HG03066 (cell line): ENCODE measurements at regions not wholly inside any gene's neighbourhood (a gene's known extent, or its start where the extent isn't known, plus 50 kb on each side); places are given as distances from the start of the nearest gene placed in this dataset.
"Not testable (repeated sequence)": the region's sequence is repeated elsewhere in the genome, so short reads cannot be mapped to it uniquely, and the experiment has no call there.

Experiments
- ATAC-seq: cut with Tn5 transposase; IDR thresholded peaks from one replicate; pipeline ENCODE4 v1.9.1; 2021; ENCODE audit warnings: low read depth; ENCODE audit not compliant: unreplicated experiment

DNA sequence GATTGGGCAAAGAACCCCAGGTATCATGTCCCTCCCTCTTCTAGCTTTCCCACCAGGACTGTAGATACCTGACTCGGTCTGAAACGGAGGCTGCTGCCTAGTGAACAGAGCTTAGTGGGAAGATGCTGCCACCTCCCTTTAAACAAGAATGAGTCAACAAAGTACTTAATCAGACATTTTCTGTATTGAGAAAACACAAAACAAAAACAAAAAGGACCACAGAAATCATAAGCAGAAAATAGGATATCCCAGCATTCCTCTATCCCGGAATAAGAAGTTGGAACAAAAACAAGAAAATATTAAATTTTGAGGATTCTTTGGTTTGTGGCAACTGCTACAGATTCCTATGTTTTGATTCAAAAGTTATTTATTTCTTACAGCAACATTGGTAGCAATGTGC is 51.7 kb upstream of the COL8A1 start:
- ATAC-seq, result no peak

DNA sequence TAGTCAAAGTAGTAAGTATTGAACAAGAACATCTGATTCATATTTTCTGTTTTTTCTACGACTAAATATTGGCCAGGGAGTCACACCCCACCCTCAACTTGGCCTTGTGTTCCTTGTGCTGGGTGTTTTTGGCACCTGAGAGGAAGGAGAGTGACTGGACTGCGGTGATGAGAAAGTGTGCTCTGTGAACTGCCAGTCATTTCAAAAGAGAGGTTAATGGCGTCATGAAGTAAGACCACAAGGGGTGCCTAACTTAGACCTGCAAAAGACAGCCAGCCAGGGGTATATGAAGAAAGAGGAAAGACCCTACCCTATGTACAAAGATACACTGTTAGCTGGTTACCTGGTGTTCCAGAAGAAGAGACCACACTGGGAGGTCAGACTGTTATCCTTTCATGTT is 58.4 kb upstream of the COL8A1 start:
- ATAC-seq, result no peak

DNA sequence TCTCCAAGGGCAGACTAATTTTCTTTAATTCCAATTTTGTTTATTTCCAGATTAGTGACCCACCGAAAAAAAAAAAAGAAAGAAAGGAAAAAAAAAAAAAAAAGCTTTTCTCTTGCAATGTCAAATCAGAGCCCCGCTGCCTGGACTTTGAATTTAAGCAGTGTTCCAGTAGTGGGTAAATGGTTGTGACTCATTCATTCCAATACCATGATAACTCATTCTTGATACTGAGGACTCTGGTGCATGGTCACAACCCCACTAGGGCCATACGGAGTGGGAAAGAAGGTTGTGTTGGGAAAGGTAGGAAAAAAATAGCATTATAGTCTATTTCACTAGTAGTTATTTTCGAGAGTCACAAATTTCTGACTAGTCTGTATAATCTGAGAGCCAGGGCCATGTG is 59.1 kb upstream of the COL8A1 start:
- no peak for ATAC-seq

DNA sequence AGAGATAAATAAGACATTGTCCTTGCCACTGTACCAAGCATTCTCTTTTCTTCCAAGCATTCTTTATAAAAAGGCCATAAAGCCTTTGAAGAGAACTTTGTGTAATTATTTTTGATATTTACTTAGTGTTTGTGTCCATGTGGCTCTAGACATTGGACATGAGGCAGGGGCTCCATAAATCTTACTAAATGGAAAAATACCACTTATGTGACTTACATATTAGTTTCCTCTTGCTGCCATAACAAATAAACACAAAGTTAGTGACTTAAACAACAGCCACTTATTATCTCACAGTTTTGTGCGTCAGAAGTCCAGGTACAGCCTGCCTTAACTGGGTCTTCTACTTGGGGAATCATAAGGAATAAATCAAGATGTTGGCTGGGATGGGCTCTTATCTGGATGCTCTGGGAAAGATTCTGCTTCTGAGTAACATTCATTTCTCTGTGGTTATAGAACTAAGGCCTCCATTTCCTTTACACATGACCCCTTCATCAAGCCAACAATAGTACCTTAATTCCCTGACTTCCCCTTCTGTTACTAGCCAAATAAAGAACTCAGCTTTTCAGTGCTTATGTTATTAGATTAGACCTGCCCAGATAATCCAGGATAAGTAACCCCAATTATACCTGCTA is 59.9 kb upstream of the COL8A1 start:
- no peak for ATAC-seq

DNA sequence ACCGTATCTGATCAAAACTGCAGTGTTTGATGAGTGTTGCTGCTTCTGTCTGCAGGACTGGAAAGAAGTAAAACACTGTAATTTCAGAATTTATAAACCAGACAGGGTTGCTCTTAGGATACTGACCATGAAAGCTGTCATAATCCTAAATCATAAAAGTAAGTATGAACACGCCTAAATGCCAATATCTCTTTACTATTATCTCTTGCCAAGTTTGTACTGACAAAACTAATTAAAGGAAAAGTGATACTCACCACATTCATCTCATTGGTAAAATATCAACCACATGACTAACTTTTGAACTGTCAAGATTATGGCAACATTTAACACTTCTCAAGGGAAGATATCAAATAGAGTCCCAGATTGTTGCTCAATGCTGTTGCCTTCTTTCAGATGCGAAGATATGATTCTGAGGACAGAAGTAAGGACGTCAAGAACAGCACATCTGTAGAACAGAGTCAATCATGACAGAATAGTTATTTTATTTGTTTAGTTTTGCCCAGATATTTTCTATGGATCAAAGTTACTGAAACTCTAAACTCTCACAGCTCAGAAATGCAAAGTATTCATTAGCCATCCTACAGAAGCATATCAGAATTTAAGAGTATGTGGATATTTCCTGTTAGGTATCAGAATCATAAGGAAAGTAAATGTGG is 61.4 kb upstream of the COL8A1 start:
- no peak for ATAC-seq

DNA sequence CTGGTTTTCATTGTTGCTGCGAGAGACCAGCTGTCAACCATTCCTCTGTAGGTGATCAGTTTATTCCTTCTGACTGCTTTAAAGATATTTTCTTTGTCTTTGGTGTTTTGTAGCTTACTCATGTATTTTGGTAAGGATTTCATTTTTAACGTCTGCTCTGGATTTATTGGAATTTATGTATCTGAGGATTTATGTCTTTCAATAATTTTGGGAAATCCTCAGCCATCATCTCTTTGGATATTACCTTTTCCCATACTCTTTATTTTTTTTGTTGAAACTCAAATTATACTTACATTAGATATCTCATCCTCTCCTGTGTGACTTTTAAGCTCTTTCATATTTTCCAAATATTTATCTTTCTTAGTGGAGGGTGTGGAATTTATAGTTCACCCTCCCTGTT is 62.7 kb upstream of the COL8A1 start:
- no peak for ATAC-seq

DNA sequence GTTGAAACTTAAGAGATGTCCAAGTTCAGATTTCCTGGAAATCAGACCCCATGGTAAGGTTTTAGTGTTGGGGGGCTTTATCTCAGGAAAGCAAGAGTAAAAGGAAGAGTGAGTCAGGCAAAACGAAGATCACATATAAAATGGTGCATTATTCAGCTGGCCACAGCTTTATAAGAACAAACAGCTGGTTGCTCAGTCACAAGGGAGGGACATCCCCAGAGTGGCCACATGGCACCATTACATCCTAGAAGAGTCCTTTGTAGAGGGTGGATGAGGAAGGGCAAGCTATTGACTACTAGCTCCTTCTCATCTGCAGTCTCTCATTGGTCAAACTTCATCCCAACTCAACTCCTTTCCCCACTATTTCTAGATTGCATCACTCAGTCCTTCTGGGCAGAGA is 68.3 kb upstream of the COL8A1 start:
- no peak for ATAC-seq

DNA sequence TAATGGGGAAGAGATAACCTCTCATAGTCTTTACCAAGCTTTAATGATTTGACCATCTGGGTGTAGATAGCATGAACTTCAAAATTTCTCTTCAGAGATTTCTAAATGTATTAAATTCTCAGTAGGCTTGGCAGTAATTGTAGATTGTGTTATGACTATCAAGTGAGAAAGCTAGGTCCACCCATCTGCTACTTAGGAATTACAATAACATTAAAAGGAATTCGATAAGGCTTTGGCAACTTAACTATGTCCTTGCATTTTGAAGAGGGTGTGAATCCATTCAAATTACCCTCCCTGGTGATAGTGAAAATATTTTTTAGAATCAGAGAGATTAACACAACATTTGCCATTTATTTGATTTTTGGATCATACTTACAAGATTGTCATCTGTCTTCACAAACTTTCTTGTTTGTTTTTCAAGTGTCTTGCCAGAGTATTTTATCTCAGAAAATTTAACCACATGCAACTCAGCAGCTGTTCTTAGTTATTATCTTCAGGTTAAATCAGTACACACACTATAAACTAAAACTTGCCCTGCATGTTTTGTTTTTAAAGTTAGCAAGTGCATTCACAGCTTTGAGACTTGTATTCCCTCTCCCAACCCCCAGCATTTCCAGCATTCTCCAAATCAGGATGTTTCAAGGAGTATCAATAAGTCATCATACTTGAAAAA is 69.6 kb upstream of the COL8A1 start:
- ATAC-seq, result no peak

DNA sequence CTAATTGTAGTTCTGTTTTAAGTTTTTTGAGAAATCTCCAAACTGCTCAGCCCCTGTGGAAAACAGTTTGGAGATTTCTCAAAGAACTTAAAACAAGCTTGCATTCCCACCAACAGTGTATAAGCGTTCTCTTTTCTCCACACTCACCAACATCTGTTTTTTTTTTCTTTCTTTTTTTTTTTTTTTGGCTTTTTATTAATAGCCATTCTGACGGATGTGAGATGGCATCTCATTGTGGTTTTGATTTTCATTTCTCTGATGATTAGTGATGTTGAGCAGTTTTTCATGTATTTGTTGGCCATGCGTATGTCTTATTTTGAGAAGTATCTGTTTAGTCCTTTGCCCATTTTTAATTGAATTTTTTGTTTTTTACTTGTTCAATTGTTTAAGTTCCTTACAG is 73.1 kb upstream of the COL8A1 start:
- no peak for ATAC-seq

DNA sequence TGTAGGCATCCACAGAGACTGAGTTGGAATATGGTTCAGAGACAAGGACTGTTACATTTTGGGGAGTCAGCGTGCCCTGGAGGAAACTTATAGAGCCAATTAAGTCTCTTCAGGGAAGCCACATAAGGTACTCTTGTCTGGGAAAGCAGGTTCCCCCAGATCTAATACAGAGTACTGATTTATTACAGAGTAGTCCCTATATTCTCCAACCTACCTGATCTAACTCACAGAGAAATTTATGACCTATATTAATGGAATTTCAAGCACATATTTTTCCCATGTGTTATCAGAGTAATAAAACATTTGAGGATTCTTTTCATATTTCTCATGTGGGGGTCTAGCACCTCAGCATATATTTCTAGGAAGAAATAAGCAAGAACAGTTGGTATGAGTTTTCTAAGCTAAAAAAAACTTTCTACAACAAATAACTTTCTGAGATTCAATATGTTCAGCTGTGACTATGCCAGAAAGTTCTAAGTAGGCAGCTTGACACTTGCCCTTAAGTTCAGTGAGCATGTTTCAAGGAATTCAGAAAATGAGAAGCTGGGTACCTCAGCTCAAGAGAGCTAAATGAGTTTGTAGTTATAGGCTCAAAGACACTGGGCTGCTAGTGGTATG is 75.3 kb upstream of the COL8A1 start:
- no peak for ATAC-seq

DNA sequence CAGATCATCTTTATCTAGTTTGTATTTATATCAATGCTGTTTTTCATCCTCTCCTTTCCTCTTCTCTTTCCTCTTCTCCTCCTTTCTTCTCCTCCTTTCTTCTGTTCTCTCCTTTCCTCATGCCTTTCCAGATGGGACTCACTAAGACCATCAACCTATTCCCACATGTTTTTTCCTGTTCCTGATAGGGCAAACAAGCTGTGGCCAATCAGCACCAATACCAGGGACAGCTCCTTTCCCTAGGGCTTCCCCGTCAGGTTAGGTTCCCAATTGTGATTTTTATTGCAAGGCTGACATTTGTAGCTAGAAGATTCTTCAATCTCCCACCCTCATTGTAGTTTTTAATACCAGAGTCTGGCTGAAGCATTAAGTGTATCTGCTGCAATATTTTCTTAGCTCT is 76.3 kb upstream of the COL8A1 start:
- ATAC-seq, result no peak

DNA sequence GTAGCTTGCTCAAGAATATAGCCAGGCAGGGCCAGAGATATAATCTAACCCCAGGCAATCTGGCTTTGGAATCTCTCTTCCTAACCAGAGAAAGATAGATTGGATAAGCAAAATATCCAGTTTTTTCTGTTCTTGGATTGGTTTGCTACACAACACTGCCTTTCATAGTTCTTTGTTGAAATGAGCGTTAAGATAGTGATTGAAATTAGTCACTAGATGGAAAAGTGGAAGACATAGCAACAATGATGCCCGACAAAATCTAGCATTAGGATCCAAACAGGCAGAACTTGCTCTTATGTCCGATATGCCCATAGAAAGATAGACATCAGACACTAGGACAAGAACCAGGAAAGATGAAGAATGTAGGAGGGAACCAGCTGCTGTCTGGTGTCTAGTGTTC is 77.3 kb upstream of the COL8A1 start:
- ATAC-seq, result no peak

DNA sequence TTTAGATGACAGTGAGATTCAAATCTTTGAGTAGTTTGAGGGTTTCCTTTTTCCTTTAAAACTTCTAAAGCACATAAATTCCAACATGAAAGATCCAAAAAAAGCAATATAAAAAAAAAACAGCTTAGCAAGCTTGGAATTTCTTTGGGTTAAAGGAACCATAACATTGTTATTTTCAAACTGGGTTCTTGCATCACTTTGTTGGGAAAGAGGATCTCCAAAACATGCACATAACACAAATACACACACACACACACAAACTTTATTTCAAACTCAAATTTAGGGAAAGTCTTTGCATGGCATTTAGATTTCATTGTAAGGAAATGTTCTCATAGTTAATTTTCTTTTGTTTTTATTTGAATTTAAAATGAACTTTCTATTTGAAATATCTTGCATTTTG is 79.2 kb upstream of the COL8A1 start:
- no peak for ATAC-seq

DNA sequence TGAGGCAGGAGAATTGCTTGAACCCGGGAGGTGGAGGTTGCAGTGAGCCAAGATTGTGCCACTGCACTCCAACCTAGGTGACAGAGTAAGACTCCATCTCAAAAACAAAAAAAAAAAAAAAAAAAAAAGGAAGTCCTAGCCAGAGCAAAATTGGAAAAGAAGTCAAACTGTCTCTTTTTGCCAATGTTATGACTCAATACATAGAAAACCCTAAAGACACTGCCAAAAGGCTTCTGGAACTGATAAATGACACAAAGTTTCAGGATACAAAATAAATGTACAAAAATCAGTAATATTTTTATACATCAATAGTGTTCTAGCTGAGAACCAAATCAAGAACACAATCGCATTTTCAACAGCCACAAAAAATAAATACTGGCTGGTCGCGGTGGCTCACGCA is 82.5 kb upstream of the COL8A1 start:
- not testable (repeated sequence) for ATAC-seq

DNA sequence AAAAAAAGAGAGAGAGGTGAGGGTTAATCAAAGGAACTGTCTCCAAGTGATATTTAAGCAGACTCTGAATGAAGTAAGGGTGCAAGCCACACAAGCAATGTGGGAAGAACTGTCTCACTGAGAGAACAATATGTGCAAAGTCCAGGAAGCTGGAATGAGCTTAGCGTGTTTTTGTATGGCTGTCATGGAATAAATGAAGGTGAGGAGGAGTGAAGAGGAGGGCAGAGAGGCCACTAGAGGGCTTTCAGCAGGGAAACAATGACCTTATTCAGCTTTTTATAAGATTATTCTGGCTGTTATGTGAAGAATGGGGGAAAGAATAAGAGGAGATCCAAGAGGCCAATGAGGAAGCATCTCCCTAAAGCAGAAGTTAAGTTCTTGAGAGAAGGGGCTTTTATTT is 86.9 kb upstream of the COL8A1 start:
- no peak for ATAC-seq

DNA sequence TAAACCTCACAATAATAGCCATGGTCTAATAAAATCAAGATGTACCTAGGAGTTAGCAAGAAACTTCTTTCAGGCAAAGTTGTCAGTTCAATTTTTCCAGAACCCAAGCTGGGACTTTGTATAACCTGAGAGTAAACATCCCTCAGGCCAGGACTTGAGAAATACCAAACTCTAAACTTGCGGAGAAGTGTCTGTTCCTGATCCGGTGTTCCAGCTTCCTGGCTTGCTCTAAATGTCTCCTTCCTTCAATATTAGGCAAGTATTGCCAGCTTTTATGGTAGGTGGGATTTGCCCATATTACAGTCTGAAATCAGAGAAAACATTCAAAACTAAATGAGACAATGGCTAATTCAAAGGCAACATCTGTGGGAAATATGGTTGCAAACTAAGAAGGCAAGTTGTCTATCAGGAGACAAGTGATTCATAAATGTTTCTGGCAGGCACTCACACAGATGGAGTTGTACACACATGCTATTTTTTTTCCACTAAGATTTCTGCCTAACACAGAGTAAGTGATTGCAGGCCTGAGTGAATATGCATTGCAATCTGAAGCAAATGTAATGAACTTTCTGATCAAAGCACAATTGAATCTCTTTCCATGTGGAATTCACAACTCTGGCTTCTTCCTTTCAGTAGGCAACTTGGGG is 88.3 kb upstream of the COL8A1 start:
- no peak for ATAC-seq

DNA sequence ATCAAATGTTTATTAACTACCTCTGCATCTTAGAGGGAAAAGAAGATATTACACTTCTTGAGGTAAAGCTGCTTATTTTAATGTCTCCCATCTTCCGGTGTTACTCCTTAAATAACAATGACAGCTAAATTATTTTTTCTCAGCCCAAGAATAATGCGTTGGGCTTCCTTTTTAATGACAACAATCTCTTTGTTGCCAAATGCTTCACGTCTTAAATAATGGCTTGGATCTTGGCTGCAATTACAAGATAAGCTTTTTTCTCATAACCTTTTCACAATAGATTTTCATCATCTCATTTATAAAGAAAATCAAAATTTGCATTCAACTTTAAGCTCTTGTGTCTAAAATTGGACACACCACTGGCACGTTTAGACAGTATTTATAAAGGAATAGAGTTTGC is 89.2 kb upstream of the COL8A1 start:
- no peak for ATAC-seq

DNA sequence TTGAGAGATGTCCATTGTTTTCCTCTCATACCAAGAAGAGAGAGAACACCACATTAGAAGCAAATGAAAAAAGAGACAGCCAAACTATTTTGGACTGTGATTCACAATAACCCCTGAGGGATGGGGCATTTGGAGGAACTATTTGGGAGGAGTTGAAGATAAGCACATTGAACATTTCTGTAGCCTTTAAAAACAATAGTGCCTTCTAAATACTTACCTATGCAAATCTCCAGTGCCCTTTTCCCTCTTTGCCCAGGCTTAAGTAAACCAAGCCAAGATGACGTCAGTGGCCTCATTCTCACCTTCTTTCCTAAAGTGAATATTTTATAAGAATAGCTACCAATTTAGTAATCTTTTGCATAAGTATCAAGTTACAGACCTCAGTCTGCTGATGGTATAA is 89.7 kb upstream of the COL8A1 start:
- no peak for ATAC-seq

DNA sequence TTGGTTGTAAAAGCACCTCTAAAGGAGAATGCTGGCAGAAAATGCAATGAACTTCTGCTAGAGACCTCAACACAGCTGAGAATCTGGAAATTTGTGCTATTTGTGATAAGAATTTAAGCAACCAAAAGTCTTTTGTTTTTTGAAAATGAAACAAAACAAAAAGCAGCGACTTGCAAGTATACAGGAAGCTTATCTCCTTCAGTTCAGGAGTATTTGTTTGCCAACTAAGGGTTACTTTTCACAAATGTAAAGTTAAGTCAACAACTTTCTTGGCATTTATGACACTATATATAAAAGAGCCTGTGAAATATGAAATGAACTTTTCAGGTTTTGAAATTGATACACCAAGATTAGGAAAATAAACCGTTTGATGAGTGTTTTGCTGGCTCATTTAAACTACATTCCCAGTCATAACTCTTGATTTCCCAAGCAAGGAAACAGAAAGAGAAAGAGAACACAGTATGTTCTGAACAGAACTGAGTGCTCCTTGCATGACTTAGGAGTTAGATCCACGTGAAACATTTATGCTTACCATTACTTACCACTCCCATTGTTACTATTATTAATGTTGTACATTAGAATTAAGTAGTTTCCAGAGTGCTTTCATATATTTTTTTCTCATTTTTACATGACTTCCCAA is 92.3 kb upstream of the COL8A1 start:
- no peak for ATAC-seq

DNA sequence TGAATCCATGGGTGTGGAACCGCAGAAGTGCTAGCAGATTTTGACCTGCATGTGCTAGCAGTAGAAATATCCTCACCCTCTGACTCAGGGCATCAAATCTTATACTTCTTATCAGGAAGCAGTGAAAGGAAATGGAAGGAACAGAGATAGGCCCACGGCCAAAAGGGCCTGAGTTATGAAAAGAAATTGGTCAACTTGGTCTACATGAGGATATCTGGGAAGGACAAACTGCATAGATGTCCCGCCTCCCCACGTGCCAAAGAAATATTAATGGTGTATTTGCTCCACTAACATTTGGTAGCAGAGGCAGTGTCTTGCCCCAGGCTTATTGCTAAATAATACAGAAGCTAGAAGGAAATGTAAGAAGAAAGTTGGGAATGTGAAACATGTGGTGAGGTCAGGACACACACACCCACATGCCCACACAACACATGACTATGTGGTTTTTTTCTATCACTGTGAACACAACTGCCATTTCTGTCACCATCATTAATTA is 93.6 kb upstream of the COL8A1 start:
- no peak for ATAC-seq

DNA sequence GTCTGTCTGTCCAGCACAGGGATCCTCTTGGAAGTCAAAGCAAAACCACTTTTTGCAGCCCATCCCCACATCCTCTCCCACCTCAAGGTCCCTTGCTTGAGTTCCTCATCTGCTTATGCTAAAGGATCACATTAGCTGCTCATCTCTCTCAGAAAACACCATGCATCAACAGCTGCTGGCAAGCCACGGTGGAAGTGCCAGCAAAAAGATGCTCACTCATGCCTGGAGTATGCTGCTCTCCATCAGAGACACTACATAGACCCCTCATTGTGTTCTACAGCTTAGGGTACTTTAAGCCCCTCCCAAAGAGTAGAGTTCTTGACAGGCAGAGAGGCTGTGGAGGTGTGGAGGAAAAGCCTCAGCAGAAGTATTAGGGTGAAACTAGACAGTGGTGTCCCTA is 94.6 kb upstream of the COL8A1 start:
- no peak for ATAC-seq
